Bronchial epithelial cell (primary cell): ENCODE measurements at regions not wholly inside any gene's neighbourhood (a gene's known extent, or its start where the extent isn't known, plus 50 kb on each side); places are given as distances from the start of the nearest gene placed in this dataset.

Experiments used
- DNase-seq: peaks from one replicate; pipeline ENCODE4 v3.0.0-alpha.2; 2010; ENCODE audit warnings: low read depth
- FAIRE-seq: peaks from 2 replicates; lab custom pipeline; 2011; peaks lifted over from hg19 to GRCh38; lab: Jason Lieb, UNC
- H3K27me3 ChIP-seq: 2 replicates; pipeline ENCODE4 v1.5.1; 2011; ENCODE audit warnings: low read length; ENCODE audit not compliant: control insufficient read depth, insufficient read depth
- H3K36me3 ChIP-seq: 2 replicates; pipeline ENCODE4 v1.5.1; 2011; ENCODE audit warnings: low read length; ENCODE audit not compliant: control insufficient read depth, insufficient read depth
- H3K4me3 ChIP-seq: 2 replicates; pipeline ENCODE4 v1.5.1; 2011; ENCODE audit warnings: mild to moderate bottlenecking, low read depth, low read length, control low read depth
- CTCF ChIP-seq: IDR thresholded peaks from 2 replicates; pipeline ENCODE4 v1.5.1; 2011; ENCODE audit warnings: mild to moderate bottlenecking, moderate library complexity, low read length, control low read depth, inconsistent platforms; ENCODE audit not compliant: insufficient read depth, severe bottlenecking

GRCh38 chr6:109295109-109295773, 87.0 kb downstream of the CD164 start:
- no peaks in the 10 kb centered on the region for H3K36me3 ChIP-seq
- no peak for FAIRE-seq
- H3K27me3 ChIP-seq = no peaks in the 10 kb centered on the region
- TF ChIP-seq CTCF = no peak
- no peak for DNase-seq
- H3K4me3 ChIP-seq = no peak overlapping the region

- peak; percentile 84 for DNase-seq
- H3K36me3 ChIP-seq = no peaks in the 10 kb centered on the region
- no peak for TF ChIP-seq CTCF
These were observed 89.2 kb downstream of the CD164 start for GRCh38 chr6:109292983-109293586.

GRCh38 chr6:109292420-109292819, 89.8 kb downstream of the CD164 start:
- DNase-seq = no peak

More at GRCh38 chr6:109292983-109293586, 89.2 kb downstream of the CD164 start:
- Histone ChIP-seq H3K4me3 (no peak overlapping the region), H3K27me3 (peaks cover 2% of the 10 kb centered on the region)
- FAIRE-seq = no peak

GRCh38 chr6:109291902-109292301, 90.4 kb downstream of the CD164 start:
- DNase-seq (no peak), FAIRE-seq (peak; percentile 47)
- TF ChIP-seq CTCF = no peak
- Histone ChIP-seq H3K27me3 (peaks cover 2% of the 10 kb centered on the region), H3K36me3 (no peaks in the 10 kb centered on the region), H3K4me3 (no peak overlapping the region)

More at GRCh38 chr6:109292420-109292819, 89.8 kb downstream of the CD164 start:
- H3K36me3 ChIP-seq = no peaks in the 10 kb centered on the region
- TF ChIP-seq CTCF = no peak
- peaks cover 2% of the 10 kb centered on the region for H3K27me3 ChIP-seq
- no peak for FAIRE-seq
- H3K4me3 ChIP-seq = no peak overlapping the region

- TF ChIP-seq CTCF = no peak
- peaks cover 5% of the 10 kb centered on the region for H3K27me3 ChIP-seq
- no peak overlapping the region for H3K4me3 ChIP-seq
- no peaks in the 10 kb centered on the region for H3K36me3 ChIP-seq
- DNase-seq (no peak), FAIRE-seq (no peak)
These were observed 91.9 kb downstream of the CD164 start for GRCh38 chr6:109290143-109290931.
